ENCODE measurements at regions not wholly inside any gene's neighbourhood (a gene's known extent, or its start where the extent isn't known, plus 50 kb on each side); places are given as distances from the start of the nearest gene placed in this dataset.

DNA sequence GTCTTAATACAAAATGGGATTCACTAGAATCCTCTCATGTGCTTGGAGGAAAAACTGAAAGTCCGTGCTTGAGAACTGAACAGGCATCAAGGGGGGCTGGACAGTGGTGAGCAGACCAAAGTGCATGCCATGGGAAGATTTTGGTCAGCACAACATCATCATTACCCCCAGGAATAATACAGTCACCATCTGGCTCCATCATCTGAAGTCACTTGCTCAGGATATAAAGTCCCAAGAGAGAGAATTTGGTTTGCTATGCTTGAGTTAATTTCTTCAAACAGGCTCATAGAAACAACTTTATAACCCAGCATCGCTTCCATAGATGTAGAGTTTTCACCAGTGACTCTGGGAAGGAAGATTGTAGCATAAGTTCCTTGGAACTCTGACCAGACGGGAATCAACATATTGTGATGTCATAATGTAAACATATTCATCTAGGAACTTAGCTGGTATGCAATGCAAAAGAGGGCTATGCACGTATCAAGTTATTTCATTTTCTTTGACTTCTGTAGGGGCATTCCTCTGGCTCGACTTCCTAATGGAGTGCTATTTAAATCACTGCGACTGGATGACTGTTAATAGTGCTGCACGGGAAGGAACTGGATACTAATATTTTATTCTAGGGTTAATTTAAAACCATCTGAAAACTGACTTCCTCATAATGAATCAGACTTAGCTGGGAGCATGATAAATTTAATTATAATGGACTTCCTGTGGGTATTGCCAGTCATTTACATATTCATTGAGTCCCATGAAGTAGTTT is 145.2 kb downstream of the MTRR start:
- dilution Hi-C loops (cut with MboI; ENCODE audit: extremely low pct_ligation_motif_present, low sequenced_read_pairs): no loop called here
- H3K9me3 ChIP-seq (ENCODE audit: control insufficient read depth, low read depth, low read length): no peaks in the 10 kb centered on the region
- no peak overlapping the region for H3K4me3 ChIP-seq (ENCODE audit: control insufficient read depth in 2 of 3, extremely low read depth in 1 of 3, insufficient read depth in 2 of 3, low read depth in 1 of 3, low read length in 3 of 3)
- H3K4me2 ChIP-seq (ENCODE audit: control insufficient read depth, extremely low read depth, insufficient read depth, low read depth, low read length): no peak overlapping the region
- no peaks in the 10 kb centered on the region for H3K79me2 ChIP-seq (ENCODE audit: control insufficient read depth, insufficient read depth, low read length)
- no peaks in the 10 kb centered on the region for H4K20me1 ChIP-seq (ENCODE audit: control insufficient read depth, extremely low read depth, insufficient read depth, low read length)
- H3K9me1 ChIP-seq (ENCODE audit: control insufficient read depth, extremely low read depth, insufficient read depth, low read length): no peaks in the 10 kb centered on the region
- TF ChIP-seq, protein P1, sequence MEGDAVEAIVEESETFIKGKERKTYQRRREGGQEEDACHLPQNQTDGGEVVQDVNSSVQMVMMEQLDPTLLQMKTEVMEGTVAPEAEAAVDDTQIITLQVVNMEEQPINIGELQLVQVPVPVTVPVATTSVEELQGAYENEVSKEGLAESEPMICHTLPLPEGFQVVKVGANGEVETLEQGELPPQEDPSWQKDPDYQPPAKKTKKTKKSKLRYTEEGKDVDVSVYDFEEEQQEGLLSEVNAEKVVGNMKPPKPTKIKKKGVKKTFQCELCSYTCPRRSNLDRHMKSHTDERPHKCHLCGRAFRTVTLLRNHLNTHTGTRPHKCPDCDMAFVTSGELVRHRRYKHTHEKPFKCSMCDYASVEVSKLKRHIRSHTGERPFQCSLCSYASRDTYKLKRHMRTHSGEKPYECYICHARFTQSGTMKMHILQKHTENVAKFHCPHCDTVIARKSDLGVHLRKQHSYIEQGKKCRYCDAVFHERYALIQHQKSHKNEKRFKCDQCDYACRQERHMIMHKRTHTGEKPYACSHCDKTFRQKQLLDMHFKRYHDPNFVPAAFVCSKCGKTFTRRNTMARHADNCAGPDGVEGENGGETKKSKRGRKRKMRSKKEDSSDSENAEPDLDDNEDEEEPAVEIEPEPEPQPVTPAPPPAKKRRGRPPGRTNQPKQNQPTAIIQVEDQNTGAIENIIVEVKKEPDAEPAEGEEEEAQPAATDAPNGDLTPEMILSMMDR (optimal IDR thresholded peaks at IDR 0.05 in 1 of 3, IDR thresholded peaks at IDR 0.05 in 1 of 3, conservative IDR thresholded peaks at IDR 0.05 in 1 of 3; ENCODE audit: extremely low read depth in 1 of 3, insufficient read depth in 2 of 3, low read length in 3 of 3): no peak
- no peak for TF ChIP-seq EZH2 (IDR thresholded peaks at IDR 0.05; ENCODE audit: low read length)
- H3K36me3 ChIP-seq (ENCODE audit: control insufficient read depth in 2 of 2, extremely low read depth in 1 of 2, insufficient read depth in 2 of 2, low read length in 2 of 2): no peaks in the 10 kb centered on the region
- DNase-seq (ENCODE audit: low read depth, low spot score) (no peak), FAIRE-seq (no peak)
- no peak overlapping the region for H3K27ac ChIP-seq (ENCODE audit: control insufficient read depth, insufficient read depth, low read length)
- H3K9ac ChIP-seq (ENCODE audit: control insufficient read depth, extremely low read depth, insufficient read depth, low read length): no peak overlapping the region
- no peak overlapping the region for H2AFZ ChIP-seq (ENCODE audit: control insufficient read depth, low read length)
- H3K27me3 ChIP-seq (ENCODE audit: control insufficient read depth, extremely low read depth, insufficient read depth, low read length): no peaks in the 10 kb centered on the region
- no peaks in the 10 kb centered on the region for H3K4me1 ChIP-seq (ENCODE audit: control insufficient read depth, extremely low read depth, insufficient read depth, low read length)

DNA sequence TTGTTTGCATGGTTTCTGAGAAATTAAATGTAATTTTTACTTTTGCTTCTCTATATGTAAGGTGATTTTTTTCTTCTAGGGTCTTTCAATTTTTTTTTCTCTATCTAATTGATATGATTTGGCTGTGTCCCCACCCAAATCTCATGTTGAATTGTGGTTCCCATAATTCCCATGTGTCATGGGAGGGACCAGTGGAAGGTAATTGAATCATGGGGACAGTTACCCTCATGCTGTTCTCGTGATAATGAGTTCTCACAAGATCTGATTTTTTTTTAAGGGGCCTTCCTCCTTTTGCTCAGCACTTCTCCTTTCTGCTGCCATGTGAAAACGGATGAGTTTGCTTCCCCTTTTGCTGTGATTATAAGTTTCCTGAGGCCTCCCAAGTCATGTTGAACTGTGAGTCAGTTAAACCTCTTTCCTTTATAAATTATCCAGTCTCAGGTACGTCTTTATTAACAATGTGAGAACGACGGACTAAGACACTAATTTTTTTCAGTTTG is 150.8 kb downstream of the MTRR start:
- DNase-seq (ENCODE audit: low read depth, low spot score): no peak
- no peak overlapping the region for H3K4me2 ChIP-seq (ENCODE audit: control insufficient read depth, extremely low read depth, insufficient read depth, low read depth, low read length)
- H3K4me1 ChIP-seq (ENCODE audit: control insufficient read depth, extremely low read depth, insufficient read depth, low read length): no peaks in the 10 kb centered on the region
- H4K20me1 ChIP-seq (ENCODE audit: control insufficient read depth, extremely low read depth, insufficient read depth, low read length): no peaks in the 10 kb centered on the region
- dilution Hi-C loops (cut with MboI; ENCODE audit: extremely low pct_ligation_motif_present, low sequenced_read_pairs): no loop called here
- H3K9me1 ChIP-seq (ENCODE audit: control insufficient read depth, extremely low read depth, insufficient read depth, low read length): no peaks in the 10 kb centered on the region
- no peak for TF ChIP-seq EZH2 (IDR thresholded peaks at IDR 0.05; ENCODE audit: low read length)
- TF ChIP-seq, protein P1 (optimal IDR thresholded peaks at IDR 0.05 in 1 of 3, IDR thresholded peaks at IDR 0.05 in 1 of 3, conservative IDR thresholded peaks at IDR 0.05 in 1 of 3; ENCODE audit: extremely low read depth in 1 of 3, insufficient read depth in 2 of 3, low read length in 3 of 3): no peak
- H3K79me2 ChIP-seq (ENCODE audit: control insufficient read depth, insufficient read depth, low read length): no peaks in the 10 kb centered on the region
- no peak overlapping the region for H3K9ac ChIP-seq (ENCODE audit: control insufficient read depth, extremely low read depth, insufficient read depth, low read length)
- no peak for FAIRE-seq
- no peaks in the 10 kb centered on the region for H3K27me3 ChIP-seq (ENCODE audit: control insufficient read depth, extremely low read depth, insufficient read depth, low read length)
- H2AFZ ChIP-seq (ENCODE audit: control insufficient read depth, low read length): no peak overlapping the region
- H3K4me3 ChIP-seq (ENCODE audit: control insufficient read depth in 2 of 3, extremely low read depth in 1 of 3, insufficient read depth in 2 of 3, low read depth in 1 of 3, low read length in 3 of 3): no peak overlapping the region
- no peak overlapping the region for H3K27ac ChIP-seq (ENCODE audit: control insufficient read depth, insufficient read depth, low read length)
- no peaks in the 10 kb centered on the region for H3K36me3 ChIP-seq (ENCODE audit: control insufficient read depth in 2 of 2, extremely low read depth in 1 of 2, insufficient read depth in 2 of 2, low read length in 2 of 2)
- H3K9me3 ChIP-seq (ENCODE audit: control insufficient read depth, low read depth, low read length): no peaks in the 10 kb centered on the region

All from keratinocyte (primary cell).